GM12878 (cell line): ENCODE measurements at regions not wholly inside any gene's neighbourhood (a gene's known extent, or its start where the extent isn't known, plus 50 kb on each side); places are given as distances from the start of the nearest gene placed in this dataset.
A peak's percentile ranks its signal among the peaks of the same experiment; 100 is the strongest.

Source experiments
- ATAC-seq: fragments of 200-7000 bp; cut with Tn5 transposase; 3 replicates; pipeline ENCODE4 v1.9.1; 2020; ENCODE audit warnings: mild to moderate bottlenecking, moderate library complexity
- BruUV-seq: library from RNA; stranded (reverse); fragments of 400-500 nt; replicated peaks from 2 replicates; lab custom pipeline; 2021; lab: Mats Ljungman, UMichigan
- CTCF ChIA-PET: fragments of 300-600 bp; sonication (Branson Sonifier 250); formaldehyde crosslinking; extraction: SDS; loops from one replicate; lab custom pipeline; 2021; ENCODE audit warnings: inconsistent platforms; lab: Yijun Ruan, JAX
- POLR2A ChIA-PET: fragments of 350-600 bp; formaldehyde crosslinking; extraction: SDS; loops from one replicate; lab custom pipeline; 2021; ENCODE audit warnings: inconsistent platforms; lab: Charles Lee
- RAD21 ChIA-PET: fragments of 300-600 bp; sonication (Branson Sonifier 250); formaldehyde crosslinking; loops from one replicate; lab custom pipeline; 2023; ENCODE audit warnings: antibody characterized with exemption; ENCODE audit not compliant: unreplicated experiment; lab: Charles Lee
- SMC1A ChIA-PET: fragments of 300-600 bp; sonication (Branson Sonifier 250); formaldehyde crosslinking; loops from one replicate; lab custom pipeline; 2023; ENCODE audit not compliant: unreplicated experiment, uncharacterized antibody; lab: Charles Lee
- DNase-seq: peaks from one replicate; pipeline ENCODE4 v3.0.0-alpha.2; 2011; ENCODE audit warnings: low read depth, low spot score
- FAIRE-seq: peaks from 3 replicates; lab custom pipeline; 2011; peaks lifted over from hg19 to GRCh38; lab: Jason Lieb, UNC
- H2AFZ ChIP-seq: 2 replicates; pipeline ENCODE4 v1.6.0; 2011; ENCODE audit warnings: low read depth, low read length, control low read depth; ENCODE audit not compliant: control insufficient read depth
- H3K27ac ChIP-seq: 2 replicates; pipeline ENCODE4 v1.5.1; 2011; ENCODE audit warnings: control low read depth; ENCODE audit not compliant: control insufficient read depth, insufficient read depth
- H3K27me3 ChIP-seq, 2 experiments: replicated peaks in 1 of 2; 2 replicates each; pipeline versions ENCODE4 v1.6.0 to v1.6.1; 2011; ENCODE audit warnings: low read length in 1 of 2; ENCODE audit not compliant: control insufficient read depth in 2 of 2, insufficient read depth in 2 of 2
- H3K36me3 ChIP-seq, 2 experiments: 2 replicates each; pipeline ENCODE4 v1.5.1; 2011; ENCODE audit warnings: low read length in 1 of 2; ENCODE audit not compliant: control insufficient read depth in 2 of 2, insufficient read depth in 2 of 2
- H3K4me1 ChIP-seq: 2 replicates; pipeline ENCODE4 v1.6.1; 2011; ENCODE audit warnings: mild to moderate bottlenecking, low read length, moderate library complexity, mixed read lengths; ENCODE audit not compliant: control insufficient read depth, insufficient read depth
- H3K4me2 ChIP-seq: 2 replicates; pipeline ENCODE4 v1.6.0; 2011; ENCODE audit warnings: control low read depth; ENCODE audit not compliant: control insufficient read depth, insufficient read depth
- H3K4me3 ChIP-seq: fragments of 200-600 bp; sonication (generic); 2 replicates; pipeline ENCODE4 v1.5.1; 2016
- H3K79me2 ChIP-seq: 2 replicates; pipeline ENCODE4 v1.6.0; 2011; ENCODE audit warnings: low read length; ENCODE audit not compliant: control insufficient read depth, insufficient read depth
- H3K9ac ChIP-seq: 2 replicates; pipeline ENCODE4 v1.8.0; 2011; ENCODE audit warnings: low read length, control low read depth, mixed read lengths; ENCODE audit not compliant: control insufficient read depth, insufficient read depth
- H3K9me3 ChIP-seq: replicated peaks from 3 replicates; pipeline ENCODE4 v1.5.1; 2011; ENCODE audit warnings: mild to moderate bottlenecking, low read length; ENCODE audit not compliant: control insufficient read depth, insufficient read depth
- H4K20me1 ChIP-seq: 2 replicates; pipeline ENCODE4 v1.6.0; 2011; ENCODE audit not compliant: control insufficient read depth, insufficient read depth
- BRCA1 ChIP-seq: IDR thresholded peaks from 2 replicates; pipeline ENCODE4 v1.6.1; 2011; ENCODE audit warnings: low read depth, low read length, improper control_type of control experiment
- CBFB ChIP-seq: IDR thresholded peaks from 2 replicates; pipeline ENCODE4 v1.6.1; 2016; ENCODE audit warnings: antibody characterized with exemption, low read depth
- HDGF ChIP-seq: fragments of 450-650 bp; IDR thresholded peaks from 2 replicates; pipeline ENCODE4 v1.6.1; 2016; ENCODE audit warnings: antibody characterized with exemption
- NFXL1 ChIP-seq: fragments of 450-650 bp; IDR thresholded peaks from 2 replicates; pipeline ENCODE4 v1.6.1; 2017; ENCODE audit warnings: antibody characterized with exemption, mild to moderate bottlenecking, borderline replicate concordance
- ZNF687 ChIP-seq: fragments of 450-650 bp; IDR thresholded peaks from 2 replicates; pipeline ENCODE4 v1.6.1; 2017; ENCODE audit warnings: mild to moderate bottlenecking, moderate library complexity
- WGBS: methylation state at CpG from one replicate; pipeline ENCODE4 v1.1.6; 2016; ENCODE audit warnings: low lambda C conversion rate; ENCODE audit not compliant: insufficient replicate concordance, insufficient coverage; ENCODE audit errors: missing lambda C conversion rate; 5-methylcytosine and 5-hydroxymethylcytosine counted together
- in situ Hi-C: fragments of 300-500 bp; cut with MboI; formaldehyde crosslinking; loops from 9 replicates; pipeline ENCODE4 v1.14.3; 2018; ENCODE audit warnings: mixed read lengths
- intact Hi-C: fragments of 100-400 bp; cut with micrococcal nuclease; formaldehyde crosslinking; loops from one replicate; pipeline ENCODE4 v1.14.2; 2022; ENCODE audit not compliant: unreplicated experiment

GRCh38 chr7:8913682-8914081 is 480.3 kb downstream of the NXPH1 start (continued):
- TF ChIP-seq BRCA1: no peak

GRCh38 chr7:8921807-8922206 is 488.4 kb downstream of the NXPH1 start:
- Histone ChIP-seq H3K27ac (no peak overlapping the region), H3K27me3 (no peaks in the 10 kb centered on the region), H3K36me3 (no peaks in the 10 kb centered on the region), H3K4me3 (no peak overlapping the region), H3K9ac (no peak overlapping the region), H2AFZ (no peak overlapping the region), H3K4me1 (no peaks in the 10 kb centered on the region), H4K20me1 (no peaks in the 10 kb centered on the region), H3K9me3 (no peaks in the 10 kb centered on the region), H3K79me2 (no peaks in the 10 kb centered on the region), H3K4me2 (no peak overlapping the region)
- in situ Hi-C loops: no loop called here
- intact Hi-C loops: no loop called here
- DNase-seq: no peak
- no peak for ATAC-seq
- TF ChIP-seq NFXL1: no peak
- TF ChIP-seq CBFB: no peak
- TF ChIP-seq HDGF: no peak
- TF ChIP-seq ZNF687: no peak
- ChIA-PET SMC1A (no interaction called here), CTCF (no interaction called here), POLR2A (no interaction called here), RAD21 (no interaction called here)
- 0% methylated on average over 1 of the region's 1 CpG for WGBS
- BruUV-seq: no TSS peak
- FAIRE-seq: peak; percentile 49
